OCI-M1 (cell line): ENCODE measurements at regions not wholly inside any gene's neighbourhood (a gene's known extent, or its start where the extent isn't known, plus 50 kb on each side); places are given as distances from the start of the nearest gene placed in this dataset.
A peak's percentile ranks its signal among the peaks of the same experiment; 100 is the strongest.

ENCODE experiments used
- DNase-seq: peaks from one replicate; lab custom pipeline; 2025; lab: John Stamatoyannopoulos, UW

DNA sequence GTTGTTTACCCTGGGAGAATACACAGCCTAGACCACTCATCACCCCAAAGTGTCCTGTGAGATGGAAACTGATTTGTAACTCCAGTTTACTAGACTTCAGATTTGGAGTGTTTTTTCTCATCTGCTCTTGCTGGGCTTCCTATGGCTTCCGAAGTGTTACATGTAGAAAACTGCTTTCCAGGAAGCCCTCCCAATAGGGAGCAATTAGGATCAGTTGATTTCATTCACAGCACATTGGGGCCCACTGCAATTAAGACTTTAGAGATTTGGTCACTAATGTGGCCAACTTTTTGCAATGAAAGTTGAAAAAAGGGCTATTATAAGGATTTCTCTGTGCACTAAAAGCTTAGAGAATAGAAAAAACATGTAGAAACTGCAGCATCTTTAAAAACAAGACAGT lies 656.6 kb upstream of the CHAC2 start:
- no peak for DNase-seq

DNA sequence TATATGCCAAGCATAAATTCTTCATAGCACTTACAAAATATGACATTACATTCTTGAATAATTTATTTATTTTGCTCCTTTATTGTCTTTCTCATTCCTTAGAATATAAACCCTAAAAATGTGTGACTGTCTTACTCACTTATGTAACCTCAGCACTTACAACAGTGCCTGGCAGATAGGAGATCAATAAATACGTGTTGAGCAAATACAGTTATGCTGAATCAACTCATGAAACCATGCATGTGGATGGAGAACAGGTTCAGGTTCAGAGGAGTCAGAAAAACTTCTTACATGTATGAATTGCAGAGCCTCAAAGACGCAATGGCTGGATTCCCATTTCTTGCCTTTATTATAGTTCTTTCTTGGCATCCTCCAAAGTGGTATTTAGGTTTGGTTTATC lies 659.4 kb upstream of the CHAC2 start:
- no peak for DNase-seq

DNA sequence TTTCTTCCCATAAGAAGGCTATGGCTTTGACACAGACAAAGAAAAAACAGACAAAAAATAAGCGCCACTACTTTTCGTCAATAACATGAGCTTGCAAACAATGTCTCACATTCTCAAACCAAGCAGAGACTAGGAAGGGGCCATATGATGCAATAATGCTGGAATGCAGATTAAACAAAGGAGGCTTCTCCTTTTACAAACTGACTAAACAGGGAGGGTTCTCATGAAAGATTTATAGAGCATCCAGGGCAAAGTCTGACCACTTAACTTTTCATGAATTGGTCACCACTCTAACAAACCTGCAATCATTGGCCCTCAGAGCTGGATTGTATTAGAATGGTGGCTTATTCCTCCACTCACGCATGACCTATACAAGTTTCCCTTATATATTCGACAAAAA lies 663.3 kb upstream of the CHAC2 start:
- DNase-seq, result peak; percentile 62

DNA sequence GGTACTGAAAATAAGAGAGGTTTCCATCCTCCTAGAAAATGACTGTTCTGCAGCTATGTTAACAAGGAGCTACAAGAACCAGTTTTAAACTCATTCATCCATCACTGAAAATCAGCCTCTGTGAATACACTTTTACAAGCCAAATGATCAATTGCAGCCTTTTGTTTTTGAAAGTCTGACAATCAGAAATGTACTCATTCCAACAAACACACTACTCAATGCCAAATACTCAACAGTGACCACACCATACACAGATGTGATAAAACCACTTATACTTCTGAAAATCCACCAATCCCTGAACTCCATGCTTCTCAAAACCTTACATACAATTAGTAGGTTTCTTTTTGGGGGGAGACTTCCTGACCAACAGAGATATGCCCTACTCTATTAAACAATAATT lies 663.9 kb upstream of the CHAC2 start:
- peak; percentile 28 for DNase-seq

DNA sequence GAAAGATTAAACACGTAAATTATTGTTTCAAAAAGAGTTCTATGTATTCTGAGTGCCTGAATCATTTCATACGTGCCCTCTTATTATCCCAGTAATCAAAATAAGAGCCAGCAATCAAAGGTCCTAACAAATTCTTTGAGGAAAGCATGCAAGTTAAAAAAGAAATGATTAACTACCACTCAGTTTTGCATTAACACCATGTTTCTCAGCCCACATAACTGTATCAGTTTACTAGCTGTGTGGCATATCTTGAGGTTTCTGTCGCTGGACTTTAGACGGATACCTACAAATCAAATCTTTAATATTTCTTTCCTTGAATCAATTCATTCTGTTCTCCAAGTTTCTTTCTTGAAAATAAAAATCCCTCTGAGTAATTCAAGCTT lies 668.9 kb upstream of the CHAC2 start:
- DNase-seq, result no peak

GRCh38 chr2:53096351-53096750 lies 671.3 kb upstream of the CHAC2 start:
- no peak for DNase-seq

- DNase-seq, result no peak
Measured at GRCh38 chr2:53095664-53096063, 671.9 kb upstream of the CHAC2 start.

DNA sequence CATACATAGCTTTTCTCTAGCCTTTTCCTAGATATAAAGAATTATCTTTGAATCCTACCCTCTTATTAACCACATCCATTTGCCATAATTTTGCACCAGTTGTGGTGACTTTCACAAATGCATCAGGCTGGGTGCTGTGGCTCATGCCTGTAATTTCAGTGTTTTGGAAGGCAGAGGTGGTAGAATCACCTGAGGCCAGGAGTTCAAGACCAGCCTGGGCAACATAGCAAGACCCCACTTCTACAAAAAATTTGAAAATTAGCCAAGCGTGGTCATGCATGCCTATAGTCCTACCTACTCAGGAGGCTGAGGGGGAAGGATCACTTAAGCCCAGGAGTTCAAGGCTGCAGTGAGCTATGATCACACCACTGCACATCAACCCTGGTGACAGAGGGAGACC lies 672.4 kb upstream of the CHAC2 start:
- DNase-seq, result no peak

DNA sequence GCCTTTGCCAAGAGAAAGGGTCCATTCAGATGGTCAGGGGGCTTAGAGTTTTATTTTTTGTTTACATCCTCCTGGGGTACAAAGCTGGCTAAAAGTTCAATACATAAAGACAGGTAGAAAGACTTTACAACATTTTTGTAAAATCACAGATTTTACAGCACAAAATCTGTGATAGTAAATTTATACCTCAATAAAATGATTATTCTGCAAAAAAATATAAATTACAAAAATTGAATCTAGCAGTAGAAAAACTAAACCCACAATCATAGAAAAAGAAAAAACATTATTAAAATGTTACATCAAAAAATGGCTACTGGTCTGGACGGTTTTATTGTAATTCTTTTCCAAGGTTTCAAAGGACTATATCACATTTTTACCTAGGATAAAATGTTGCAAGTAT lies 674.2 kb upstream of the CHAC2 start:
- no peak for DNase-seq

GRCh38 chr2:53091183-53091582 lies 676.4 kb upstream of the CHAC2 start:
- no peak for DNase-seq

DNA sequence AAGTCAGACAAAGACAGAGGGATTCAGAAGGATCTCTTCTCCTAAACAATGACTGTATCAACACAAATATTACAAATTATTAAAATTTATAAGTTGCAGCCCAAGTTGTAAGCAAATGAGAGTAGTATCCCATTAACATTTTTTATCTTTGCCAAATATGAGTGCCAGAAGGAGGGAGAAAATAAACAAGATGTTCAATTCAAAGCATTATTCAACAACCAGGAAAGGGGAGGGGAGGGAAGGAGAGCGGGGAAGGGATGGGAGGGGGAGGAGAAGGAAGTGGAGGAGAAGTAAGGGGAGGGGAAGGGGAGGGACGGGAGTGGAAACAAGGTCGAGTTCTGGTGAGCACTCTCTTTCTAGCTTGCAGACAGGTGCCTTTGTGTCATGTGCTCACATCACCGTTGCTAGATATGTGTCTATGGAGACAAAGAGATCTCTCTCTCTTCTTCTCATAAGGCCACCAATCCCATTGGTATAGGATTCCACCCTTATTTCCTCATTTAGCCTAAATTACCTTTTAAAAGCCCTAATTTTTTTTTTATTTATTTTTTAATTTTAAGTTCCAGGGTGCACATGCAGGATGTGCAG lies 679.6 kb upstream of the CHAC2 start:
- DNase-seq, result no peak

- DNase-seq, result no peak
Measured at GRCh38 chr2:53087262-53087873, 680.2 kb upstream of the CHAC2 start.

GRCh38 chr2:53077413-53077812 lies 690.2 kb upstream of the CHAC2 start:
- DNase-seq, result no peak

DNA sequence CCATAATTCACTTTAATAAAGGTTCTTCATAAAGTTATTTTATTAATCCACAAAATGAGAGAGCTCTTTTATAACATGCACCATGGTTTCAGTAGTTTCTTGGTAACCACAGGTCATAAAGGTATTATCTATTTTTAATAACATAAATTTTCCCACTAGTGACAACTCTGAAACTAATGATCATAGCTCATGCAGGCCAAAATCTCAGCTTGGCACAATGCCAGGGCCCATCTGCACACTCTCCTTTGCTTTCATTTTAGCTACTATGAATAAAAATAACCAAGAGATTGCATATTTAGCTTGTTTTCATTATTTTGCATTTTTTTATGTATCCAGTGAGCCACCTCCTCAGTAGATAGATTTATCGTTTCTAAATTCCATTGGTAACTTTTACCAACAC lies 691.8 kb upstream of the CHAC2 start:
- DNase-seq, result no peak

DNA sequence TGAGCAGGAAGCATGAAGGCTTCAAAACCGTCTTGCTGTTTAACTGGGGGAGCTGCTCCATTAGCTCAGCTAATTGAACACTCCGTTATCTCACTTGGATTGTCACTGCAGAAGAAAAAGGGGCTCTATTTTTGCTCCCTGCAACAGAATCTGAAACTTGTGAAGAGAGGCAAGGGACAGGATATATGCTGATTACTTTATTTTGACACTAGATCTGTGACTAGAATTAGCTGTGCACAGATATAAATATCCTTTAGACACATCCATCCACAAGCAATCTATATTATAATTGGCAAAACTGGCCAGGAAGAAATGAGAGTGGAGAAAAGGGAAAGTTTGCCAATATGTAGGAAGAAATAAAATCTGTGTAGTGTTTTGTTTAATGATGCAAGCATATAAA lies 700.1 kb upstream of the CHAC2 start:
- DNase-seq, result no peak

GRCh38 chr2:53067056-53067455 lies 700.5 kb upstream of the CHAC2 start:
- no peak for DNase-seq

GRCh38 chr2:53064154-53064553 lies 703.5 kb upstream of the CHAC2 start:
- DNase-seq, result no peak

DNA sequence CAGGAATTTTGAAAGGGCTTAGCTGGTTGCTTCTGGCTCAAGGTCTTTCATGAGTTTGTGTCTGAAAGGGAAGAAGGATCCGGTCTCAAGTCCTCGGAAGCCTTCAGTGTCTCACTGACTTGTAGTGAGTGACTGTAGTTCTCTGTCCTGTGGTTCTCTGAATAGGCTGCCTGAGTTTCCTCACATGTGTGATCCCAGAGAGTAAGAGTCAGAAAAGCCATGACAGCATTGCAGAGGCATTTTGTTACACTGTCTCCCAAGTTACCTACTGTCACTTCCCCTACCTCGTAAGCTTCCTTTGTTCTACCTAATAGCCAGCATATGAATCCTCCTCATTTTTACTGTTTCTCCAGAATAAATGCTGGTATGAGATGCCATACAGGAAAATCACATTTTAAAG lies 709.1 kb upstream of the CHAC2 start:
- DNase-seq, result no peak

DNA sequence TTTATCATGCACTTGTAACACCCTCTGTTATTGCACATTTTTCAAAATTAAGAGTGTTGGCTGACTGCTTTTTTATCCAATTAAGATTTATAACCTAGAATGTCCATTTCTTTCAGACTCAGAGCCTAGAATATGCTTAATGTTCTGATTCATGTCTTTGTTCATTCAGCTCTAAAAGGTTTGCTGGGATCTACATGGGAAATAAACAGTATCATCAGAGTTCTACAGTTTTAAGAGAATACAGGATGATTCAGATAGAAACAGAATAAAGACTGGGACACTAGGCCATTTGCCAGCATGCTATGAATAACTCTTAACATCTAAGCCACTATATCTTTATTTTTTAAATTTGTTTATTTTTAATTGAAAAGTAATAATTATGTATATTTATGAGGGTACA lies 713.7 kb upstream of the CHAC2 start:
- no peak for DNase-seq

DNA sequence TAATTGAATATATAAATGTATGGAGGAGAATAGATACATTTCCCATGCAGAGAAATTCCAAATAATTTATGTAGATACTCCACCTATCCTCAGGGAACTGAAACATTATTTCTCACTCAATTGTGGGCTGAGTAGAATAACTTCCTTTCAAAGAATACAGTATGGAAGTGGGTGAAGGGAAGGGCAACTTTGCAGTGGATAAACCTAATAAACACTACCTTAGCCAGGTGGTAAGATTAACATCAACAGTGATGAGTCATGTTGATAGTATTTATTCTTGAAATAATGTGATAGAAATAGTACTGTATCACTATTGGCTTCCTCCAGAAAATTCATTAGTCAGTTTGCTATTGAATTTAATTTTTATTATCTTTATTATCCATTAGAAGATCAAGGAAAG lies 716.4 kb upstream of the CHAC2 start:
- no peak for DNase-seq

DNA sequence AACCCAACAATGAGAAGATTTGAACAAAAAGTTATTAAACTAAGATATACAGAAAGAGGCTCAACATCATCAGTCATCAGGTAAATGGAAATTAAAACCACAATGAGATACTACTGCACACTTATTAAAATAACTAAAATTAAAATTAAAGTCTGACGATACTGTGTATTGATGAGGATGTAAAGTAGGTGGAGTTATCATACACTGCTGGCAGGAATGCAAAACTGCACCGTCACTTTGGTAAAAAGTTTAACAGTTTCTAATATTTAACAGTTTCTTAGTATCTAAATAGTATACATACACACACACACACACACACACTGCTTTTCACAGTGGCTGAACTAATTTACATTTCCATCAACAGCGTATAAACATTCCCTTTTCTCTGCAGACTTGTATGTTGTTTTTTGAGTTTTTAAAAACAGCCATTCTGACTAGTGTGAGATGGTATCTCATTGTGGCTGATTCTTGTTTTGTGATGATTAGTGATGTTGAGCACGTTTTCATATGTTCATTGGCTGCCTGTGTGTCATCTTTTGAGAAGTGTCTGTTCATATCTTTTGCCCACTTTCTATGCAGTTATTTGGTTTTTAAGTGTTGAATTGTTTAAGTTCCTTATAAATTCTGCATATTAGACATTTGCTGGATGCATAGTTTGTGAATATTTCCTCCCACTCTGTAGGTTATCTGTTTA lies 726.9 kb upstream of the CHAC2 start:
- no peak for DNase-seq

DNA sequence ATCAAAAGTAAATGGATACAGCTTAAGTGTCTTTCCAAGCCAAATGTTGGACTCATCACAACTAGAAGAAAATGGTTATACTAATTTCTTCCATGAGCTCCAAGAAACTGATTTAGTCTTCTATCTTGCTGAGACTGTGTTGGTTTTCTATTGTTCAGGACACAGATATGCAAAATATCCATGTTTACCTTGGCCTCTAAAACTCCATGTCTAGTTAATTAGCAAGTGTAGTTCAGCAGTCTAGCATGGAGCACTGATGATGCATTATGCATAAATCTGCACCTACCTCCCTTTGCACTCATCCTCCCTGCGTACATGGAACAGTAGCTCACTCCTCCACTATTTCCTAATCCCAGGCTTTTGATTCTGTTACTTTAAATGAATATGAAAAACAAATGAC lies 731.4 kb upstream of the CHAC2 start:
- DNase-seq, result no peak

DNA sequence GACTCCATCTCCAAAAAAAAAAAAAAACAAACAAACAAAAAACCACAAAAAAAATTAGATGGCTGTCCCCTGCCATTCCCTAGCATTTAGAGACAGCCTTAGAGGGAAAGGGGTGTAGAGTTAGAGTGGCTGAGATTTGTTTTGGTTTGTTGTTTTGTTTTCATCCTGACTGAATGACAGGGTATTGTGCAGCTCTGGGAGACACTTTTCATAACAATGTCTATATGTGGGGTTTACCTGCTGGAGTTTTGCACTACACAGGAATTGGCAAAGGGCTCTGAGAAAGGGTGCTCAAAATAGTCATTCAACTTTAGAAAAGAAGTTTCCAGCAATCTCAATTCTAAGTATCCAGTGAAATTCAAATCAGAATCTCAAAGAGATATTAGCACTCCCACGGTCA lies 732.5 kb upstream of the CHAC2 start:
- DNase-seq, result no peak

GRCh38 chr2:53033411-53033810 lies 734.2 kb upstream of the CHAC2 start:
- no peak for DNase-seq
